ENCODE measurements at regions not wholly inside any gene's neighbourhood (a gene's known extent, or its start where the extent isn't known, plus 50 kb on each side); places are given as distances from the start of the nearest gene placed in this dataset.

DNA sequence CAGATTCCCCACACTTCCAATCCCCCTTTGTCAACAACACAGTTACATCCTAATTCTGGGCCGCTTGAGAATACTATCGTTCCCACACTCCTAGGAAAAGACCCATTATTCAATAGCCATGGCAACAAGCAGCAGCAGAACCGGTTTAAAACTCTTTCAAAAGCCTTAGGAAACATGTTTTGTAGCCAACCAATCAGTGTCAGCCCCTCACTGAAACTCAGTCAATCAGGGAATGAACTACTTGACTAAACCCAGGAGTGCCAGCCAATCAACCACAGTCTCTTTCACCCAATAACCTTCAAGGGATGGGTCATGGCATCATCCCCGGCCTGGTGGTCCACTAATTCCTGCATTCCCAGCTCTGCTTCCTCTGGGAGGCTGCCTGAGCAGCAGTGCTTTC, 204.8 kb upstream of the HS6ST1 start:
- DNase-seq (ENCODE audit: low read depth, low spot score) = no peak
- POLR2A ChIA-PET = no interaction called here
- TF ChIP-seq, protein P1, sequence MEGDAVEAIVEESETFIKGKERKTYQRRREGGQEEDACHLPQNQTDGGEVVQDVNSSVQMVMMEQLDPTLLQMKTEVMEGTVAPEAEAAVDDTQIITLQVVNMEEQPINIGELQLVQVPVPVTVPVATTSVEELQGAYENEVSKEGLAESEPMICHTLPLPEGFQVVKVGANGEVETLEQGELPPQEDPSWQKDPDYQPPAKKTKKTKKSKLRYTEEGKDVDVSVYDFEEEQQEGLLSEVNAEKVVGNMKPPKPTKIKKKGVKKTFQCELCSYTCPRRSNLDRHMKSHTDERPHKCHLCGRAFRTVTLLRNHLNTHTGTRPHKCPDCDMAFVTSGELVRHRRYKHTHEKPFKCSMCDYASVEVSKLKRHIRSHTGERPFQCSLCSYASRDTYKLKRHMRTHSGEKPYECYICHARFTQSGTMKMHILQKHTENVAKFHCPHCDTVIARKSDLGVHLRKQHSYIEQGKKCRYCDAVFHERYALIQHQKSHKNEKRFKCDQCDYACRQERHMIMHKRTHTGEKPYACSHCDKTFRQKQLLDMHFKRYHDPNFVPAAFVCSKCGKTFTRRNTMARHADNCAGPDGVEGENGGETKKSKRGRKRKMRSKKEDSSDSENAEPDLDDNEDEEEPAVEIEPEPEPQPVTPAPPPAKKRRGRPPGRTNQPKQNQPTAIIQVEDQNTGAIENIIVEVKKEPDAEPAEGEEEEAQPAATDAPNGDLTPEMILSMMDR (IDR thresholded peaks at IDR 0.05; ENCODE audit: low read depth, low read length) = no peak

DNA sequence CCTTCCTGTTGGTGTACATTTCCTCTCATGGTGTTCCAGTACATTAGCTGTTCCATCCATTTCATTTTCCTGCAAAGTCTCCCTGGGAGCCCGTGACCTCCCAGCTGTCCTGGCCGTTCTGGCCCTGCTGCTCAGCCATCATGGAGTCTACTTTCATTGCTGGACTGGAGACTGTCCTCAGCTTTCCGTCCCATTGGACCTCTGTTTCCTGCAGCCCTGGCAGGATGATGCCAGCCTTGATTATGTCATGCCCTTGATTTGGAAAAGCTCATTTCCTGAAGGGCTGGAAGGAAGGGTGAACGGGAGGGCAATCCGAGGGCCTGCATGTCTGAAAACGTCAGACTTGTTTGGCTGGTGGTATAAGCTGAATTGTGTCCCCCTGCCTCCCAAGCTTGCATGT, 205.5 kb upstream of the HS6ST1 start:
- no peak overlapping the region for H3K4me3 ChIP-seq (ENCODE audit: low read depth, low read length)
- TF ChIP-seq, protein P1 (IDR thresholded peaks at IDR 0.05; ENCODE audit: low read depth, low read length) = no peak
- CTCF ChIA-PET = no interaction called here
- POLR2A ChIA-PET = no interaction called here
- no peak for DNase-seq (ENCODE audit: low read depth, low spot score)
- H3K27me3 ChIP-seq (ENCODE audit: control insufficient read depth, insufficient read depth, low read length) = no peaks in the 10 kb centered on the region
- no peak overlapping the region for H3K27ac ChIP-seq (ENCODE audit: low read depth, low read length)
- H3K9me3 ChIP-seq (ENCODE audit: control insufficient read depth, insufficient read depth, low read length) = peaks cover 4% of the 10 kb centered on the region; the same call in 1 of the 2 replicates

More for the DNA sequence above, 204.8 kb upstream of the HS6ST1 start:
- Histone ChIP-seq H3K4me3 (ENCODE audit: low read depth, low read length) (no peak overlapping the region), H3K9me3 (ENCODE audit: control insufficient read depth, insufficient read depth, low read length) (peaks cover 4% of the 10 kb centered on the region; the same call in 1 of the 2 replicates), H3K27ac (ENCODE audit: low read depth, low read length) (no peak overlapping the region), H3K27me3 (ENCODE audit: control insufficient read depth, insufficient read depth, low read length) (no peaks in the 10 kb centered on the region)
- CTCF ChIA-PET = no interaction called here

DNA sequence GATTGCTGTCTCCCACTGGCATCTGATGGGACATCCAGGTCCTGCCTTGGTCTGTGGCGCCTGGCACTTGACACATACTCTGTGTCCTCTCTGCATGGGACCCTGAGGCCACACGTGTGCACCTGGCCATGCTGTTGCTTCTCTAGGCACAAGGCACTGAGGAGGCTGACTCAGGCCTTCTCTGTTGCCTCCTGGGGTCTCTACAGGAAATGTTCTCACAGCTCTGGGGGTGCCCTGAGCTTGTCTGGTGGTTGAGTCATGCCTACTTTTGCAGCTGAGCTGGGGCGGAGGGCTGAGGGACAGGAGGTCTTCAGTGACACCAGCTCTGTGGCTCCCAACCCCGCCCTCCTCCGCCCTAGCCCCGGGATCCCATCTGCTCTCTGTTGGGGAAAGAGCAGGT, 207.0 kb upstream of the HS6ST1 start:
- CTCF ChIA-PET = no interaction called here

DNA sequence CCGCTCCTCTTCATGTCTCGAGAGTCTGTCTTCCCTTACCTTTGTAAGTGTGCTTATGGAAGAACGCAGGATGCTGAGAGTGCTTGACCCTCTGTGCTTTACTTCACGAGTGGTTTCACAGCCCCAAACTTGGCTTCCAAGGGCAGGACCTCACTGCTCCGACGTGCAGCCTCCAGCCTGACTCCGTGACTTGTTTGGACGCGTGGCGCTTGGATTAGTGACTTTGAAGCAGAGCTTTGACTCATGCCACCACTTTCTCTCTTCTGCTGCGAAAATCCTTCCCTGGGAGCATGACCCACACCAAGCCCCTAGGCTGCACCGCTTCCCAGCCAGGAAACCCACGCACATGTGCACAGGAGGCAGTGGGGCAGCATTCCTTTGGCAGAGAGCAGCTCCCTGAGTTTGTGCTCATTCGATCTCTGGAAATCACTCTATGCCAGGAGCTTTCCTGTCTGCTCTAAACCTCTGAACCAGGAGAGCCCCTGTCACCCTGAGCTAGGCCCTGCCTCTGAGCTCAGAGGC, 207.8 kb upstream of the HS6ST1 start:
- peaks cover 4% of the 10 kb centered on the region; the same call in 1 of the 2 replicates for H3K9me3 ChIP-seq (ENCODE audit: control insufficient read depth, insufficient read depth, low read length)
- POLR2A ChIA-PET = no interaction called here
- DNase-seq (ENCODE audit: low read depth, low spot score) = no peak
- no peak overlapping the region for H3K27ac ChIP-seq (ENCODE audit: low read depth, low read length)
- CTCF ChIA-PET = no interaction called here
- TF ChIP-seq, protein P1 (IDR thresholded peaks at IDR 0.05; ENCODE audit: low read depth, low read length) = no peak
- H3K4me3 ChIP-seq (ENCODE audit: low read depth, low read length) = no peak overlapping the region
- no peaks in the 10 kb centered on the region for H3K27me3 ChIP-seq (ENCODE audit: control insufficient read depth, insufficient read depth, low read length)

More for the DNA sequence above, 207.0 kb upstream of the HS6ST1 start:
- H3K27ac ChIP-seq (ENCODE audit: low read depth, low read length) = no peak overlapping the region
- DNase-seq (ENCODE audit: low read depth, low spot score) = no peak
- no peak overlapping the region for H3K4me3 ChIP-seq (ENCODE audit: low read depth, low read length)
- H3K9me3 ChIP-seq (ENCODE audit: control insufficient read depth, insufficient read depth, low read length) = peaks cover 4% of the 10 kb centered on the region; the same call in 1 of the 2 replicates
- POLR2A ChIA-PET = no interaction called here
- TF ChIP-seq, protein P1 (IDR thresholded peaks at IDR 0.05; ENCODE audit: low read depth, low read length) = no peak
- H3K27me3 ChIP-seq (ENCODE audit: control insufficient read depth, insufficient read depth, low read length) = no peaks in the 10 kb centered on the region

DNA sequence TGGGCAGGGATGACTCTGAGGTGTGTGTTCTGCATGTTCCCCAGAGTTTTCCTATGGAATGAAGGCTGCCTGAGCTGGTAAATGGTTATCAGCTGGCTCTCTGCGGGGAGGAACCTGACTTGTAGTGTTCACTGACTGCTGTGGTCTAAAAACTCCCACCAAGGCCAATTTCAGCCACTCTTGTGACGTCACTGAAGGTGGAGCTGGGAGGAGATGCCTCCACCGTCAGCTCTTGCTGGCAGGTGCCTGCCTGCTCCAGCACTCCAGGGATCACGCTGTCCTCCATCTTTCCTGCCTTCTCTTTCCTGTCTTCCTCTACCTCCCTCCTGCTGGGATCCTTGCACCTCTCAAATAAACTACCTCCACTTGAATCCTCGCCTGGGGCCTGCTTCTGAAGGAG, 209.5 kb upstream of the HS6ST1 start:
- peaks cover 4% of the 10 kb centered on the region; the same call in 1 of the 2 replicates for H3K9me3 ChIP-seq (ENCODE audit: control insufficient read depth, insufficient read depth, low read length)
- H3K27me3 ChIP-seq (ENCODE audit: control insufficient read depth, insufficient read depth, low read length) = no peaks in the 10 kb centered on the region
- DNase-seq (ENCODE audit: low read depth, low spot score) = no peak
- H3K27ac ChIP-seq (ENCODE audit: low read depth, low read length) = no peak overlapping the region
- ChIA-PET CTCF (no interaction called here), POLR2A (no interaction called here)
- H3K4me3 ChIP-seq (ENCODE audit: low read depth, low read length) = no peak overlapping the region
- TF ChIP-seq, protein P1 (IDR thresholded peaks at IDR 0.05; ENCODE audit: low read depth, low read length) = no peak

Data from AG04450 (cell line).